ENCODE measurements at regions not wholly inside any gene's neighbourhood (a gene's known extent, or its start where the extent isn't known, plus 50 kb on each side); places are given as distances from the start of the nearest gene placed in this dataset.

DNA sequence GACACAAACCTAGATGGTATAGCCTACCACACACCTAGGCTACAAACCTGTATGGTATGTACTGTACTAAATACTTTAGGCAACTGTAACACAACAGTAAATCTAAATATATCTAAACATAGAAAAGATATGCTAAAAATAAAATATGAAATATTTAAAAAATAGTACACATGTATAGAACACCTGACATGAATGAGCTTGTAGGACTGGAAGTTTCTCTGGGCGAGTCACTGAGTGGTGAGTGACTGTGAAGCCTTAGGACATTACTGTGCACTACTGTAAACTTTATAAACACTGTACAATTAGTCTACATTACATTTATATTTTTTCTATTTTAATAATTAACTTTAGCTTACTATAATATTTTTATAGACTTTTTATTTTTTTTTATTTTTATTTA lies 1301.3 kb downstream of the FAM181B start:
- Histone ChIP-seq H4K20me1 (ENCODE audit: insufficient read depth, low read length) (no peaks in the 10 kb centered on the region), H3K79me2 (ENCODE audit: insufficient read depth, low read length) (no peaks in the 10 kb centered on the region), H3K36me3 (ENCODE audit: insufficient read depth, low read length) (no peaks in the 10 kb centered on the region), H3K27ac (ENCODE audit: low read depth, low read length, poor library complexity, severe bottlenecking) (no peak overlapping the region), H3F3A (ENCODE audit: insufficient read depth, low read length) (no peaks in the 10 kb centered on the region), H3K27me3 (ENCODE audit: insufficient read depth, low read length) (no peaks in the 10 kb centered on the region), H3K9me2 (ENCODE audit: low read depth, low read length) (no peaks in the 10 kb centered on the region), H3K9me3 (ENCODE audit: low read length) (no peaks in the 10 kb centered on the region), H3K9ac (ENCODE audit: low read length) (no peak overlapping the region), H3K4me3 (ENCODE audit: low read depth, low read length, poor library complexity, severe bottlenecking) (no peak overlapping the region), H3K4me2 (ENCODE audit: low read length) (no peak overlapping the region), H3K4me1 (ENCODE audit: insufficient read depth, low read length, severe bottlenecking) (no peaks in the 10 kb centered on the region), H2AFZ (ENCODE audit: low read length) (no peak overlapping the region)
- no peak for TF ChIP-seq EZH2 (IDR thresholded peaks at IDR 0.05; ENCODE audit: borderline replicate concordance, low read length)
- TF ChIP-seq, protein P1, sequence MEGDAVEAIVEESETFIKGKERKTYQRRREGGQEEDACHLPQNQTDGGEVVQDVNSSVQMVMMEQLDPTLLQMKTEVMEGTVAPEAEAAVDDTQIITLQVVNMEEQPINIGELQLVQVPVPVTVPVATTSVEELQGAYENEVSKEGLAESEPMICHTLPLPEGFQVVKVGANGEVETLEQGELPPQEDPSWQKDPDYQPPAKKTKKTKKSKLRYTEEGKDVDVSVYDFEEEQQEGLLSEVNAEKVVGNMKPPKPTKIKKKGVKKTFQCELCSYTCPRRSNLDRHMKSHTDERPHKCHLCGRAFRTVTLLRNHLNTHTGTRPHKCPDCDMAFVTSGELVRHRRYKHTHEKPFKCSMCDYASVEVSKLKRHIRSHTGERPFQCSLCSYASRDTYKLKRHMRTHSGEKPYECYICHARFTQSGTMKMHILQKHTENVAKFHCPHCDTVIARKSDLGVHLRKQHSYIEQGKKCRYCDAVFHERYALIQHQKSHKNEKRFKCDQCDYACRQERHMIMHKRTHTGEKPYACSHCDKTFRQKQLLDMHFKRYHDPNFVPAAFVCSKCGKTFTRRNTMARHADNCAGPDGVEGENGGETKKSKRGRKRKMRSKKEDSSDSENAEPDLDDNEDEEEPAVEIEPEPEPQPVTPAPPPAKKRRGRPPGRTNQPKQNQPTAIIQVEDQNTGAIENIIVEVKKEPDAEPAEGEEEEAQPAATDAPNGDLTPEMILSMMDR (IDR thresholded peaks at IDR 0.05; ENCODE audit: low read length): no peak

DNA sequence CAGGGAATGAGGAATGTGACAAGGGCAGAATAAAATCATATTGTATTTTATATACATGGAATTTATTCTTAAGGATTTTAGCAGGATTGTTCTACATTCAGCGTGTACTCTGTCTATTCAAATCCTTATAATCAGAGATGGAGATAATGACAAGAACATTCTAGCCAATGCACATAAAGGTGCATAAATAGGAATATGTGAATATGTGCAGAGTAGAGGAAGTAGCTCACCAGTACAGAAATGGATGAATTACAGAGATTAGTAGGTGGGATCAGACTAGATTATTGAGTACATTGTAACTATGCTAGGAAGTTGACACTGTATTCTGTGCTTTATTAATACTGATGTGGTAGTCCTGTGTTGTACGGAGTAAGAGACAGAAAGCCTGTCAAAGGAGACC lies 1308.8 kb downstream of the FAM181B start:
- TF ChIP-seq, protein P1 (IDR thresholded peaks at IDR 0.05; ENCODE audit: low read length): no peak
- TF ChIP-seq EZH2 (IDR thresholded peaks at IDR 0.05; ENCODE audit: borderline replicate concordance, low read length): no peak
- Histone ChIP-seq H3K79me2 (ENCODE audit: insufficient read depth, low read length) (no peaks in the 10 kb centered on the region), H3K4me3 (ENCODE audit: low read depth, low read length, poor library complexity, severe bottlenecking) (no peak overlapping the region), H3F3A (ENCODE audit: insufficient read depth, low read length) (no peaks in the 10 kb centered on the region), H3K27ac (ENCODE audit: low read depth, low read length, poor library complexity, severe bottlenecking) (no peak overlapping the region), H3K4me1 (ENCODE audit: insufficient read depth, low read length, severe bottlenecking) (no peaks in the 10 kb centered on the region), H3K9me2 (ENCODE audit: low read depth, low read length) (no peaks in the 10 kb centered on the region), H2AFZ (ENCODE audit: low read length) (no peak overlapping the region), H4K20me1 (ENCODE audit: insufficient read depth, low read length) (no peaks in the 10 kb centered on the region), H3K4me2 (ENCODE audit: low read length) (no peak overlapping the region), H3K36me3 (ENCODE audit: insufficient read depth, low read length) (no peaks in the 10 kb centered on the region), H3K27me3 (ENCODE audit: insufficient read depth, low read length) (no peaks in the 10 kb centered on the region), H3K9me3 (ENCODE audit: low read length) (no peaks in the 10 kb centered on the region), H3K9ac (ENCODE audit: low read length) (no peak overlapping the region)

GRCh38 chr11:81422402-81422801 lies 1311.3 kb downstream of the FAM181B start:
- Histone ChIP-seq H2AFZ (ENCODE audit: low read length) (no peak overlapping the region), H3K36me3 (ENCODE audit: insufficient read depth, low read length) (no peaks in the 10 kb centered on the region), H4K20me1 (ENCODE audit: insufficient read depth, low read length) (no peaks in the 10 kb centered on the region), H3K9me2 (ENCODE audit: low read depth, low read length) (no peaks in the 10 kb centered on the region), H3K4me1 (ENCODE audit: insufficient read depth, low read length, severe bottlenecking) (no peaks in the 10 kb centered on the region), H3K9me3 (ENCODE audit: low read length) (no peaks in the 10 kb centered on the region), H3K27ac (ENCODE audit: low read depth, low read length, poor library complexity, severe bottlenecking) (no peak overlapping the region), H3F3A (ENCODE audit: insufficient read depth, low read length) (no peaks in the 10 kb centered on the region), H3K4me2 (ENCODE audit: low read length) (no peak overlapping the region), H3K9ac (ENCODE audit: low read length) (no peak overlapping the region), H3K4me3 (ENCODE audit: low read depth, low read length, poor library complexity, severe bottlenecking) (no peak overlapping the region), H3K27me3 (ENCODE audit: insufficient read depth, low read length) (no peaks in the 10 kb centered on the region), H3K79me2 (ENCODE audit: insufficient read depth, low read length) (no peaks in the 10 kb centered on the region)
- no peak for TF ChIP-seq EZH2 (IDR thresholded peaks at IDR 0.05; ENCODE audit: borderline replicate concordance, low read length)
- TF ChIP-seq, protein P1 (IDR thresholded peaks at IDR 0.05; ENCODE audit: low read length): no peak

All from OCI-LY1 (cell line).